ENCODE measurements at regions not wholly inside any gene's neighbourhood (a gene's known extent, or its start where the extent isn't known, plus 50 kb on each side); places are given as distances from the start of the nearest gene placed in this dataset.

- no peaks in the 10 kb centered on the region for H3K9me3 Mint-ChIP-seq (ENCODE audit: unreplicated experiment)
- H3K27me3 Mint-ChIP-seq (ENCODE audit: unreplicated experiment), result no peaks in the 10 kb centered on the region
- no peaks in the 10 kb centered on the region for H3K4me1 Mint-ChIP-seq (ENCODE audit: unreplicated experiment)
- no peak overlapping the region for H3K27ac Mint-ChIP-seq (ENCODE audit: unreplicated experiment)
- H3K4me3 Mint-ChIP-seq (ENCODE audit: unreplicated experiment), result no peak overlapping the region
- no peaks in the 10 kb centered on the region for H3K36me3 Mint-ChIP-seq (ENCODE audit: low read depth, unreplicated experiment)
- TF ChIP-seq, protein P1, sequence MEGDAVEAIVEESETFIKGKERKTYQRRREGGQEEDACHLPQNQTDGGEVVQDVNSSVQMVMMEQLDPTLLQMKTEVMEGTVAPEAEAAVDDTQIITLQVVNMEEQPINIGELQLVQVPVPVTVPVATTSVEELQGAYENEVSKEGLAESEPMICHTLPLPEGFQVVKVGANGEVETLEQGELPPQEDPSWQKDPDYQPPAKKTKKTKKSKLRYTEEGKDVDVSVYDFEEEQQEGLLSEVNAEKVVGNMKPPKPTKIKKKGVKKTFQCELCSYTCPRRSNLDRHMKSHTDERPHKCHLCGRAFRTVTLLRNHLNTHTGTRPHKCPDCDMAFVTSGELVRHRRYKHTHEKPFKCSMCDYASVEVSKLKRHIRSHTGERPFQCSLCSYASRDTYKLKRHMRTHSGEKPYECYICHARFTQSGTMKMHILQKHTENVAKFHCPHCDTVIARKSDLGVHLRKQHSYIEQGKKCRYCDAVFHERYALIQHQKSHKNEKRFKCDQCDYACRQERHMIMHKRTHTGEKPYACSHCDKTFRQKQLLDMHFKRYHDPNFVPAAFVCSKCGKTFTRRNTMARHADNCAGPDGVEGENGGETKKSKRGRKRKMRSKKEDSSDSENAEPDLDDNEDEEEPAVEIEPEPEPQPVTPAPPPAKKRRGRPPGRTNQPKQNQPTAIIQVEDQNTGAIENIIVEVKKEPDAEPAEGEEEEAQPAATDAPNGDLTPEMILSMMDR (IDR thresholded peaks at IDR 0.05; ENCODE audit: unreplicated experiment), result no peak
- DNase-seq (ENCODE audit: low spot score), result no peak
Observed at GRCh38 chr9:79165020-79165780, 406.6 kb upstream of the TLE4 start.

DNA sequence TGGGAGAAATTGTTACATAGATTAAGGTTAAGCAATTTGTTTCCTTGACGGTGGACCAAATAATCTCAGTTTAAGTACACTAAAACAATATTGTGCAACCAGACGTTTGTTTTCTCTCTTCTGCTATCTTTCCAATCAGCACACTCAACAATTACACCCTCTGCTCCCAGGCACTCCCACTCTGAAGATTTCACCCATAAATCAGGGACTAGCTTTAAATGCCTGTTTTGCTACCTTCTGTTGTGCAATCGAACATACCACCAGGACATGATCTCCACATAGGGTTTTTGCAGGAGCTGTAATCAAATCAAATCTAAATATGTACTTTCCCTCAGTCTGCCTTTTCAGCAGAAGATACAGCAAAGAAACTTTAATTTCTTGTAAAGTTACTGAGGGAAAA lies 405.8 kb upstream of the TLE4 start:
- TF ChIP-seq, protein P1 (IDR thresholded peaks at IDR 0.05; ENCODE audit: unreplicated experiment), result no peak
- DNase-seq (ENCODE audit: low spot score), result no peak
- H3K27me3 Mint-ChIP-seq (ENCODE audit: unreplicated experiment), result no peaks in the 10 kb centered on the region
- no peak overlapping the region for H3K27ac Mint-ChIP-seq (ENCODE audit: unreplicated experiment)
- no peaks in the 10 kb centered on the region for H3K9me3 Mint-ChIP-seq (ENCODE audit: unreplicated experiment)
- H3K36me3 Mint-ChIP-seq (ENCODE audit: low read depth, unreplicated experiment), result no peaks in the 10 kb centered on the region
- H3K4me3 Mint-ChIP-seq (ENCODE audit: unreplicated experiment), result no peak overlapping the region
- H3K4me1 Mint-ChIP-seq (ENCODE audit: unreplicated experiment), result no peaks in the 10 kb centered on the region

DNA sequence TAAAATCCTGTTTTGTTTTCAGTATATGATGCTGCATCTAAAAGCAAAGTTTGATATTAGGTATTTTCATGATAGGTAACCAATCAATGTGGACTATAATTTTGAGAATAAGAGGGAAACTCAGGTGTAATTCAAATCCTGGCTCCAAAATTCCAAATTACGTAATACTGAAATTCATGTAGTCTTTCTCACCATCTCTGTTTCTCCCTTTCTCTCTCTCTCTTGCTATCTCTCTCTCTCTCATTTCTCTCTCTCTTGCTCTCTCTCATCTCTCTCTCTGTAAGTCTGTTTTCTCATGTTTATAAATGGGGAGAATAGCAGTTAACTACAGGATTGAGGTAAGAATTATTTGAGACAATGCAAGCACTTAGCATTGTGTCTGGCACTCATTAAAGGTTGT lies 401.1 kb upstream of the TLE4 start:
- Mint-ChIP-seq H3K27ac (ENCODE audit: unreplicated experiment) (no peak overlapping the region), H3K36me3 (ENCODE audit: low read depth, unreplicated experiment) (no peaks in the 10 kb centered on the region), H3K4me1 (ENCODE audit: unreplicated experiment) (no peaks in the 10 kb centered on the region), H3K4me3 (ENCODE audit: unreplicated experiment) (no peak overlapping the region), H3K9me3 (ENCODE audit: unreplicated experiment) (no peaks in the 10 kb centered on the region), H3K27me3 (ENCODE audit: unreplicated experiment) (no peaks in the 10 kb centered on the region)
- TF ChIP-seq, protein P1 (IDR thresholded peaks at IDR 0.05; ENCODE audit: unreplicated experiment), result no peak
- no peak for DNase-seq (ENCODE audit: low spot score)

DNA sequence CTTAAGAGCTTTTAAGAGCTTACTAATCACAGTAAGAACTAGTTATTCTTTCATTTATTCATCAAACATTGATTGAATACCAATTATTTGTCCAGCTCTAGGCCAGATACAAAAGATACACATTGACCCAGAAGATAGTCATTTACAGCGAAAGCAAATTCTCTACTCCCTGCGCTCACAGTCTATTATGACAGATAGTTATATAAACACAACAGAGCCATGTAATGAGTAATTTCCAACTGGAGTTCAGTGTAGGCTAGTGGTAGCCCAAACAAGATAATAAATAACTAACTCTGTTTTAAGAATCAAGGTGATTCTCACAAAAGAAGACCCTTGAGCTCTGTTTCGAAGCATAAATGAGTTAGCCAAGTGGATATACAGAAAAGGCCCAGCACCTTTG lies 397.8 kb upstream of the TLE4 start:
- Mint-ChIP-seq H3K27ac (ENCODE audit: unreplicated experiment) (no peak overlapping the region), H3K4me1 (ENCODE audit: unreplicated experiment) (no peaks in the 10 kb centered on the region), H3K4me3 (ENCODE audit: unreplicated experiment) (no peak overlapping the region), H3K9me3 (ENCODE audit: unreplicated experiment) (no peaks in the 10 kb centered on the region), H3K36me3 (ENCODE audit: low read depth, unreplicated experiment) (no peaks in the 10 kb centered on the region), H3K27me3 (ENCODE audit: unreplicated experiment) (no peaks in the 10 kb centered on the region)
- no peak for DNase-seq (ENCODE audit: low spot score)
- TF ChIP-seq, protein P1 (IDR thresholded peaks at IDR 0.05; ENCODE audit: unreplicated experiment), result no peak

- H3K9me3 Mint-ChIP-seq (ENCODE audit: unreplicated experiment), result no peaks in the 10 kb centered on the region
- H3K27ac Mint-ChIP-seq (ENCODE audit: unreplicated experiment), result no peak overlapping the region
- H3K36me3 Mint-ChIP-seq (ENCODE audit: low read depth, unreplicated experiment), result no peaks in the 10 kb centered on the region
Observed at GRCh38 chr9:79176014-79176697, 395.6 kb upstream of the TLE4 start.

More at GRCh38 chr9:79176014-79176697, 395.6 kb upstream of the TLE4 start:
- Mint-ChIP-seq H3K27me3 (ENCODE audit: unreplicated experiment) (no peaks in the 10 kb centered on the region), H3K4me1 (ENCODE audit: unreplicated experiment) (no peaks in the 10 kb centered on the region), H3K4me3 (ENCODE audit: unreplicated experiment) (no peak overlapping the region)
- no peak for DNase-seq (ENCODE audit: low spot score)
- TF ChIP-seq, protein P1 (IDR thresholded peaks at IDR 0.05; ENCODE audit: unreplicated experiment), result no peak
